Gastrocnemius medialis (tissue), 4 donors: ENCODE measurements at regions not wholly inside any gene's neighbourhood (a gene's known extent, or its start where the extent isn't known, plus 50 kb on each side); places are given as distances from the start of the nearest gene placed in this dataset.

ENCODE experiments used
- CTCF ChIP-seq, 5 experiments: fragments of 450-650 bp in 3 of 5; fragments of 200-600 bp in 2 of 5; sonication (generic) in 2 of 5; IDR thresholded peaks in 4 of 5; conservative IDR thresholded peaks in 1 of 5; 1 replicate in 4 of 5; 2 replicates in 1 of 5; pipeline ENCODE4 v1.5.1; 2016 to 2019; ENCODE audit warnings: antibody characterized with exemption in 5 of 5, mild to moderate bottlenecking in 3 of 5, moderate library complexity in 3 of 5
- POLR2A ChIP-seq, 2 donors: fragments of 450-650 bp; IDR thresholded peaks; one replicate each; pipeline ENCODE4 v1.6.1; 2017; ENCODE audit warnings: antibody characterized with exemption in 2 of 2, mild to moderate bottlenecking in 2 of 2, moderate library complexity in 2 of 2

DNA sequence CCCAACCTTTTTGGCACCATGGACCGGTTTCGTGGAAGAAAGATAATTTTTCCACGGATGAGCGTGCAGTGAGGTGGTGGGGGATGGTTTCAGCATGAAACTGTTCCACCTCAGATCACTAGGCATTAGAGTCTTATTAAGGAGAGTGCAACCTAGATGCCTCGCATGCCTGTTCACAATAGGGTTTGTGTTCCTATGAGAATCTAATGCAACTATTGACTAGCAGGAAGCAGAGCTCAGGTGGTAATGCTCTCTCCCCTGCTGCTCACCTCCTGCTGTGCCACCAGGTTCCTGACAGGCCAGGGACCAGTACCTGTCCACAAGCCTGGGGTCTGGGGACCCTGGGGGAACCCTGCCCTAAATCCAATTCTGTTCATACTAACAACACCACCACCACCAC, 377.8 kb downstream of the OLFM3 start:
- TF ChIP-seq CTCF (IDR thresholded peaks at IDR 0.05 in 4 of 5, conservative IDR thresholded peaks at IDR 0.05 in 1 of 5) (no peak), POLR2A (IDR thresholded peaks at IDR 0.05) (no peak)
